ENCODE measurements at regions not wholly inside any gene's neighbourhood (a gene's known extent, or its start where the extent isn't known, plus 50 kb on each side); places are given as distances from the start of the nearest gene placed in this dataset.
"Not testable (repeated sequence)": the region's sequence is repeated elsewhere in the genome, so short reads cannot be mapped to it uniquely, and the experiment has no call there.

- not testable (repeated sequence) for TF ChIP-seq CTCF, EP300 (IDR thresholded peaks at IDR 0.05)
Observed at GRCh38 chr1:58856281-58856680, 72.4 kb upstream of the JUN start.

Measured in tibial nerve (tissue), 4 donors.